H9 (cell line): ENCODE measurements at regions not wholly inside any gene's neighbourhood (a gene's known extent, or its start where the extent isn't known, plus 50 kb on each side); places are given as distances from the start of the nearest gene placed in this dataset.
A peak's percentile ranks its signal among the peaks of the same experiment; 100 is the strongest.

Source experiments
- DNase-seq: peaks from one replicate; pipeline ENCODE4 v3.0.0-alpha.2; 2017
- H2AFZ ChIP-seq: one replicate; pipeline ENCODE4 v1.6.1; 2013; ENCODE audit warnings: mild to moderate bottlenecking, low read length, control low read depth, moderate library complexity
- H2AK5ac ChIP-seq: 2 replicates; pipeline ENCODE4 v1.6.1; 2013; ENCODE audit warnings: low read length, control low read depth, mixed read lengths; ENCODE audit not compliant: insufficient read length
- H2BK120ac ChIP-seq: one replicate; pipeline ENCODE4 v1.6.1; 2013; ENCODE audit warnings: low read depth, mild to moderate bottlenecking, low read length, control low read depth, inconsistent platforms; ENCODE audit not compliant: poor library complexity, severe bottlenecking
- H2BK12ac ChIP-seq: 2 replicates; pipeline ENCODE4 v1.6.1; 2013; ENCODE audit warnings: low read length, control low read depth, mixed read lengths, low read depth; ENCODE audit not compliant: insufficient read length
- H2BK15ac ChIP-seq: 2 replicates; pipeline ENCODE4 v1.6.1; 2013; ENCODE audit warnings: low read depth, low read length, control low read depth
- H2BK20ac ChIP-seq: one replicate; pipeline ENCODE4 v1.6.1; 2013; ENCODE audit warnings: low read depth, mild to moderate bottlenecking, low read length, control low read depth, inconsistent platforms; ENCODE audit not compliant: poor library complexity, severe bottlenecking
- H2BK5ac ChIP-seq: 2 replicates; pipeline ENCODE4 v1.6.1; 2013; ENCODE audit warnings: low read length, control low read depth, mixed read lengths; ENCODE audit not compliant: insufficient read length
- H3K14ac ChIP-seq: 2 replicates; pipeline ENCODE4 v1.6.1; 2013; ENCODE audit warnings: low read length, control low read depth; ENCODE audit not compliant: insufficient read depth
- H3K18ac ChIP-seq: 2 replicates; pipeline ENCODE4 v1.6.1; 2013; ENCODE audit warnings: low read depth, mild to moderate bottlenecking, mixed read lengths, low read length, control low read depth; ENCODE audit not compliant: insufficient read length
- H3K23ac ChIP-seq: 2 replicates; pipeline ENCODE4 v1.6.1; 2013; ENCODE audit warnings: low read length, control low read depth, mixed read lengths, low read depth; ENCODE audit not compliant: insufficient read length
- H3K23me2 ChIP-seq: 2 replicates; pipeline ENCODE4 v1.6.1; 2013; ENCODE audit warnings: low read depth, mild to moderate bottlenecking, mixed read lengths, low read length, control low read depth; ENCODE audit not compliant: insufficient read length, poor library complexity, severe bottlenecking
- H3K27ac ChIP-seq: 2 replicates; pipeline ENCODE4 v1.5.1; 2013; ENCODE audit warnings: low read length, control low read depth, mixed read lengths, low read depth; ENCODE audit not compliant: insufficient read length
- H3K27me3 ChIP-seq: 2 replicates; pipeline ENCODE4 v1.6.1; 2013; ENCODE audit warnings: low read length, control low read depth, inconsistent platforms; ENCODE audit not compliant: insufficient read depth
- H3K4ac ChIP-seq: 2 replicates; pipeline ENCODE4 v1.6.1; 2013; ENCODE audit warnings: low read depth, mild to moderate bottlenecking, control low read depth, inconsistent platforms, low read length, moderate library complexity
- H3K4me1 ChIP-seq: 2 replicates; pipeline ENCODE4 v1.6.1; 2013; ENCODE audit warnings: low read length, control low read depth, inconsistent platforms; ENCODE audit not compliant: insufficient read depth
- H3K4me2 ChIP-seq: 2 replicates; pipeline ENCODE4 v1.6.1; 2013; ENCODE audit warnings: low read length, control low read depth, mixed read lengths; ENCODE audit not compliant: insufficient read length, insufficient read depth
- H3K56ac ChIP-seq: 2 replicates; pipeline ENCODE4 v1.6.1; 2013; ENCODE audit warnings: low read depth, mild to moderate bottlenecking, mixed read lengths, low read length, control low read depth; ENCODE audit not compliant: insufficient read length
- H3K79me1 ChIP-seq: 2 replicates; pipeline ENCODE4 v1.6.1; 2013; ENCODE audit warnings: low read depth, mild to moderate bottlenecking, moderate library complexity, low read length, control low read depth, inconsistent platforms; ENCODE audit not compliant: insufficient read depth, poor library complexity, severe bottlenecking
- H3K79me2 ChIP-seq: 2 replicates; pipeline ENCODE4 v1.6.1; 2013; ENCODE audit warnings: low read length, control low read depth, inconsistent platforms; ENCODE audit not compliant: insufficient read depth
- H3K9ac ChIP-seq: 2 replicates; pipeline ENCODE4 v1.6.1; 2013; ENCODE audit warnings: low read length, control low read depth, mixed read lengths; ENCODE audit not compliant: insufficient read length; ENCODE audit errors: extremely low read depth
- H3K9me3 ChIP-seq: one replicate; pipeline ENCODE4 v1.6.1; 2013; ENCODE audit warnings: low read depth, low read length, inconsistent platforms; ENCODE audit not compliant: control insufficient read depth
- H3T11ph ChIP-seq: one replicate; pipeline ENCODE4 v1.6.1; 2013; ENCODE audit warnings: mild to moderate bottlenecking, low read length, control low read depth, inconsistent platforms
- H4K20me1 ChIP-seq: one replicate; pipeline ENCODE4 v1.6.1; 2013; ENCODE audit not compliant: control insufficient read depth, insufficient read length, insufficient read depth
- H4K5ac ChIP-seq: 2 replicates; pipeline ENCODE4 v1.6.1; 2013; ENCODE audit warnings: low read depth, mild to moderate bottlenecking, mixed read lengths, low read length, control low read depth; ENCODE audit not compliant: insufficient read length
- H4K8ac ChIP-seq: replicated peaks from 2 replicates; pipeline ENCODE4 v1.6.1; 2013; ENCODE audit warnings: low read length, control low read depth, mixed read lengths, low read depth; ENCODE audit not compliant: insufficient read length
- H4K91ac ChIP-seq: 2 replicates; pipeline ENCODE4 v1.6.1; 2013; ENCODE audit warnings: low read depth, mild to moderate bottlenecking, moderate library complexity, mixed read lengths, low read length, control low read depth; ENCODE audit not compliant: insufficient read length
- H3K27ac Mint-ChIP-seq, 3 experiments: 2 replicates in 2 of 3; 3 replicates in 1 of 3; pipeline ENCODE4 v1.8.0; 2020 to 2021; ENCODE audit warnings: mixed read lengths in 3 of 3, mild to moderate bottlenecking in 1 of 3, moderate library complexity in 1 of 3
- H3K27me3 Mint-ChIP-seq: 2 replicates; pipeline ENCODE4 v1.8.0; 2021; ENCODE audit warnings: low read depth, mild to moderate bottlenecking, moderate library complexity, mixed read lengths
- H3K36me3 Mint-ChIP-seq, 3 experiments: 2 replicates in 2 of 3; 3 replicates in 1 of 3; pipeline ENCODE4 v1.8.0; 2020 to 2021; ENCODE audit warnings: low read depth in 3 of 3, mixed read lengths in 3 of 3; ENCODE audit not compliant: insufficient read depth in 1 of 3
- H3K4me1 Mint-ChIP-seq, 2 experiments: 2 replicates each; pipeline ENCODE4 v1.8.0; 2020; ENCODE audit warnings: mixed read lengths in 2 of 2
- H3K4me3 Mint-ChIP-seq, 2 experiments: 2 replicates in 1 of 2; 3 replicates in 1 of 2; pipeline ENCODE4 v1.8.0; 2020 to 2021; ENCODE audit warnings: mild to moderate bottlenecking in 2 of 2, mixed read lengths in 2 of 2, moderate library complexity in 1 of 2
- H3K9me3 Mint-ChIP-seq, 2 experiments: 2 replicates in 1 of 2; 3 replicates in 1 of 2; pipeline ENCODE4 v1.8.0; 2020; ENCODE audit warnings: mild to moderate bottlenecking in 2 of 2, mixed read lengths in 2 of 2, moderate library complexity in 1 of 2
- CTCF ChIP-seq: fragments of 200-600 bp; sonication (generic); conservative IDR thresholded peaks from 3 replicates; pipeline ENCODE4 v1.8.0; 2021; ENCODE audit warnings: antibody characterized with exemption, mild to moderate bottlenecking
- WGBS: extraction: QIAGEN DNeasy Blood & Tissue Kit; methylation state at CpG from one replicate; pipeline ENCODE4 v1.1.7; 2013; ENCODE audit warnings: missing lambda C conversion rate, low lambda C conversion rate, mixed read lengths; ENCODE audit not compliant: insufficient read length; ENCODE audit errors: extremely low coverage; 5-methylcytosine and 5-hydroxymethylcytosine counted together

DNA sequence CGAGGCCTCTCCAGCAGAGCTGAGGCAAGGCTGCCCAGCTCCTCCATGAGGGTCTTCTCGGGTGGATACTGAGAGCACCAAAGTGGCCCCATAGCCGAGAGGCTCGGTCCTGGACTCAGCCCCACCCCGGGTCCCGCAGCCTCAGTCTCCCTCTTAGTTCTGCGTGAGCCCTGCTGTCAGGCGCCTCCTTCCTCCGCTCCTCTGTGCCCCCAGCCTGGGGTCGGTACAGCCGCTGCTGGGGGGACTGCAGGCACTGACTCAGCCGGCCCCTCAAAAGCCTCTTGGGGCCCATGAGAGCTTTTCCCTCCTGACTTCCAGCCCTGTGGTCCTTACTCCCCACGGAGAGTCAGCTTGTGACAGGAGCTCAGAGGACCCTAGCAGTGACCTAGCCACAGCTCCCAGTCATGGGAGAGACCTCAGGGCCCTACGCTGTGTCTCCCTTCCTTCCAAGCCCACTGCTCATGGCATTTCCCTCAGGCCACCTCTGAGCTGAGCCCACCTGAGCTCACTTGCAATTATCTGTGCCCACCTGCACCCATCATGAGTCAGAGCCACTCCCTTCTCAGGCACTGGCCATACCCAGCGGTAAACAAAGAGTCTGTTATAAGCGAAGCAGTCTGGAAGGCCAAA lies 295.0 kb upstream of the RTL1 start:
- Mint-ChIP-seq H3K4me1 (peaks cover 12 to 14% of the 10 kb centered on the region in 2 experiments), H3K27ac (no peak overlapping the region), H3K36me3 (peaks cover 0 to 6% (median 0%) of the 10 kb centered on the region in 3 experiments; a peak in 3 of 7 replicates), H3K4me3 (no peak overlapping the region), H3K9me3 (peaks cover 4 to 10% of the 10 kb centered on the region in 2 experiments; a peak in 4 of 5 replicates), H3K27me3 (peaks cover 13% of the 10 kb centered on the region)
- no peaks in the 10 kb centered on the region for H3K9me3 ChIP-seq
- no peak overlapping the region for H2BK15ac ChIP-seq
- H2BK120ac ChIP-seq, result no peak overlapping the region
- TF ChIP-seq CTCF, result no peak
- no peak overlapping the region for H2BK5ac ChIP-seq
- no peak overlapping the region for H3K56ac ChIP-seq
- no peak overlapping the region for H2BK12ac ChIP-seq
- H3K14ac ChIP-seq, result no peak overlapping the region
- no peaks in the 10 kb centered on the region for H3K27me3 ChIP-seq
- no peak overlapping the region for H4K5ac ChIP-seq
- H3K18ac ChIP-seq, result no peak overlapping the region
- H3K23ac ChIP-seq, result no peak overlapping the region
- H2AK5ac ChIP-seq, result no peak overlapping the region
- no peak overlapping the region for H3T11ph ChIP-seq
- no peak overlapping the region for H3K9ac ChIP-seq
- peak; percentile 7 for DNase-seq
- no peak overlapping the region for H3K4ac ChIP-seq
- H2BK20ac ChIP-seq, result no peak overlapping the region
- no peaks in the 10 kb centered on the region for H3K79me1 ChIP-seq
- H3K4me1 ChIP-seq, result no peaks in the 10 kb centered on the region
- no peaks in the 10 kb centered on the region for H4K20me1 ChIP-seq
- H3K79me2 ChIP-seq, result no peaks in the 10 kb centered on the region
- no peak overlapping the region for H3K27ac ChIP-seq
- no CpG with 5 or more reads among the region's 16 CpGs for WGBS
- no peak overlapping the region for H4K91ac ChIP-seq
- H3K23me2 ChIP-seq, result no peaks in the 10 kb centered on the region
- H4K8ac ChIP-seq, result no peak overlapping the region
- no peak overlapping the region for H2AFZ ChIP-seq
- H3K4me2 ChIP-seq, result no peak overlapping the region
